Loucy (cell line): ENCODE measurements at regions not wholly inside any gene's neighbourhood (a gene's known extent, or its start where the extent isn't known, plus 50 kb on each side); places are given as distances from the start of the nearest gene placed in this dataset.

Experiments used
- H2AFZ ChIP-seq: fragments of 200-600 bp; sonication (generic); 2 replicates; pipeline ENCODE4 v1.6.0; 2016; ENCODE audit warnings: antibody characterized with exemption, mild to moderate bottlenecking, low read length, moderate library complexity
- H3F3A ChIP-seq: fragments of 200-600 bp; 2 replicates; pipeline ENCODE4 v1.6.0; 2016; ENCODE audit warnings: antibody characterized with exemption, low read depth, mild to moderate bottlenecking
- H3K27me3 ChIP-seq: fragments of 200-600 bp; sonication (generic); 2 replicates; pipeline ENCODE4 v1.6.1; 2014; ENCODE audit warnings: low read length, mild to moderate bottlenecking; ENCODE audit not compliant: insufficient read depth, poor library complexity, severe bottlenecking
- H3K36me3 ChIP-seq: fragments of 200-600 bp; sonication (generic); 2 replicates; pipeline ENCODE4 v1.6.1; 2016; ENCODE audit warnings: low read length; ENCODE audit not compliant: insufficient read depth
- H3K4me1 ChIP-seq: fragments of 200-600 bp; sonication (generic); 2 replicates; pipeline ENCODE4 v1.5.1; 2014; ENCODE audit warnings: low read length, mild to moderate bottlenecking; ENCODE audit not compliant: insufficient read depth, poor library complexity, severe bottlenecking
- H3K4me2 ChIP-seq: fragments of 200-600 bp; sonication (generic); 2 replicates; pipeline ENCODE4 v1.6.0; 2014; ENCODE audit warnings: antibody characterized with exemption, low read length, low read depth, mild to moderate bottlenecking; ENCODE audit not compliant: poor library complexity, severe bottlenecking
- H3K4me3 ChIP-seq: fragments of 200-600 bp; sonication (generic); 2 replicates; pipeline ENCODE4 v1.5.1; 2014; ENCODE audit warnings: low read length, mild to moderate bottlenecking, mixed read lengths; ENCODE audit not compliant: poor library complexity, severe bottlenecking
- H3K79me2 ChIP-seq: fragments of 200-600 bp; sonication (generic); 2 replicates; pipeline ENCODE4 v1.6.1; 2014; ENCODE audit warnings: low read length; ENCODE audit not compliant: insufficient read depth
- H3K9ac ChIP-seq: fragments of 200-600 bp; sonication (generic); 2 replicates; pipeline ENCODE4 v1.6.0; 2014; ENCODE audit warnings: mild to moderate bottlenecking, low read depth, low read length, moderate library complexity; ENCODE audit not compliant: poor library complexity, severe bottlenecking
- H3K9me2 ChIP-seq: fragments of 200-600 bp; sonication (generic); replicated peaks from 2 replicates; pipeline ENCODE4 v1.6.1; 2016; ENCODE audit warnings: low read depth, low read length, mixed read lengths
- H3K9me3 ChIP-seq: fragments of 200-600 bp; sonication (generic); 2 replicates; pipeline ENCODE4 v1.6.1; 2014; ENCODE audit warnings: mild to moderate bottlenecking, antibody characterized with exemption, low read length, low read depth; ENCODE audit not compliant: insufficient read depth
- H4K20me1 ChIP-seq: fragments of 200-600 bp; sonication (generic); 2 replicates; pipeline ENCODE4 v1.6.0; 2014; ENCODE audit warnings: antibody characterized with exemption, low read length, mild to moderate bottlenecking; ENCODE audit not compliant: insufficient read depth, poor library complexity, severe bottlenecking
- EZH2phosphoT487 ChIP-seq: fragments of 200-600 bp; IDR thresholded peaks from 2 replicates; pipeline ENCODE4 v1.6.1; 2018; ENCODE audit warnings: antibody characterized with exemption, mild to moderate bottlenecking, moderate library complexity, borderline replicate concordance
- TF ChIP-seq, protein P1 (sequence below): fragments of 200-600 bp; sonication (generic); conservative IDR thresholded peaks from 2 replicates; pipeline ENCODE4 v1.5.1; 2014; ENCODE audit warnings: mild to moderate bottlenecking, antibody characterized with exemption, low read length

DNA sequence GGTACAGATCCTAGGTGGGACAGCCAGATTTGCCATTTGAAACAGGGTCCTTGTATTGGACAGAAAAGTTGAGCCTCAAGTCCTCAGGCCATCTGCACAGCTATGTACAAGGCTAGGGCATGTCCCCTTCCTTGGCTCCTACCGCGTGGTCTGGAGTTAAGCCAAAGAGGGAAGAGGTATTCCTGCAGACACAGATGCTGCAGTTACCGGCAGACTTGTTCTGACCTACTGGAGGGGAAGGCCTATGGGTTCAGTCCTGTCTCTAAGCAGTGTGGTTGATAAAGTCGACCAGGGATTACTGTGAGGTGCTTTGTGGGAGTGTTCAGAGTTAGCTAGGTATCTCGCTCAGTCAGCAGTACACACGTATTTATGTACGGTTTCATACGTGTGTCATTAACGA is 180.6 kb downstream of the ADAMTS15 start:
- Histone ChIP-seq H3K79me2 (no peaks in the 10 kb centered on the region), H3K4me2 (no peak overlapping the region), H3K36me3 (no peaks in the 10 kb centered on the region), H3K9ac (no peak overlapping the region), H3K9me2 (no peaks in the 10 kb centered on the region), H4K20me1 (no peaks in the 10 kb centered on the region), H2AFZ (no peak overlapping the region), H3K4me3 (no peak overlapping the region), H3K27me3 (no peaks in the 10 kb centered on the region), H3F3A (no peaks in the 10 kb centered on the region), H3K9me3 (no peaks in the 10 kb centered on the region), H3K4me1 (no peaks in the 10 kb centered on the region)
- TF ChIP-seq, protein P1, sequence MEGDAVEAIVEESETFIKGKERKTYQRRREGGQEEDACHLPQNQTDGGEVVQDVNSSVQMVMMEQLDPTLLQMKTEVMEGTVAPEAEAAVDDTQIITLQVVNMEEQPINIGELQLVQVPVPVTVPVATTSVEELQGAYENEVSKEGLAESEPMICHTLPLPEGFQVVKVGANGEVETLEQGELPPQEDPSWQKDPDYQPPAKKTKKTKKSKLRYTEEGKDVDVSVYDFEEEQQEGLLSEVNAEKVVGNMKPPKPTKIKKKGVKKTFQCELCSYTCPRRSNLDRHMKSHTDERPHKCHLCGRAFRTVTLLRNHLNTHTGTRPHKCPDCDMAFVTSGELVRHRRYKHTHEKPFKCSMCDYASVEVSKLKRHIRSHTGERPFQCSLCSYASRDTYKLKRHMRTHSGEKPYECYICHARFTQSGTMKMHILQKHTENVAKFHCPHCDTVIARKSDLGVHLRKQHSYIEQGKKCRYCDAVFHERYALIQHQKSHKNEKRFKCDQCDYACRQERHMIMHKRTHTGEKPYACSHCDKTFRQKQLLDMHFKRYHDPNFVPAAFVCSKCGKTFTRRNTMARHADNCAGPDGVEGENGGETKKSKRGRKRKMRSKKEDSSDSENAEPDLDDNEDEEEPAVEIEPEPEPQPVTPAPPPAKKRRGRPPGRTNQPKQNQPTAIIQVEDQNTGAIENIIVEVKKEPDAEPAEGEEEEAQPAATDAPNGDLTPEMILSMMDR = no peak
- no peak for TF ChIP-seq EZH2phosphoT487

GRCh38 chr11:130631119-130631518 is 182.7 kb downstream of the ADAMTS15 start:
- H3K4me3 ChIP-seq = no peak overlapping the region
- H3K9ac ChIP-seq = no peak overlapping the region
- H3F3A ChIP-seq = no peaks in the 10 kb centered on the region
- no peaks in the 10 kb centered on the region for H3K9me3 ChIP-seq
- no peaks in the 10 kb centered on the region for H3K9me2 ChIP-seq
- H4K20me1 ChIP-seq = no peaks in the 10 kb centered on the region
- no peaks in the 10 kb centered on the region for H3K36me3 ChIP-seq
- H3K4me2 ChIP-seq = no peak overlapping the region
- H3K79me2 ChIP-seq = no peaks in the 10 kb centered on the region
- H3K4me1 ChIP-seq = no peaks in the 10 kb centered on the region
- no peak overlapping the region for H2AFZ ChIP-seq
- H3K27me3 ChIP-seq = no peaks in the 10 kb centered on the region
- TF ChIP-seq, protein P1 = no peak
- TF ChIP-seq EZH2phosphoT487 = no peak

DNA sequence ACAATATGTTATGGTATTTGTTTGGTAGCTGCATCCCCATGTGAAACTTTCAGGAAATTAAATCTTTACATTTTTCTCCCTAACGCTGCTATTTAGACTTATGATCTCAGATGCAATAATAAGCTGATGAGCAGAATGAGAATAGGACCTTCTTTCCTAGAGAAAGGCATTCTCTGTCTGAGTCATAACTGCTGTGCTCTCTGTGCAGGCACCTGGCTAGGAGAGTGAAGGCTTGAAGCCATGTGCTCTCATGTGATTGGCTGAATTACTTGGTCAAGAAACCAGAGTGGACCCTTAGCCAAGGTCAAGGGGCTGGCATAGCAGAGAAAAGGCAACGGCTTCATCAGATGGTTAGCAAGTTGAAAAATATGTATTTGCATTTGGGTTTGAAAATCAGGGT is 185.0 kb downstream of the ADAMTS15 start:
- Histone ChIP-seq H3K9me3 (no peaks in the 10 kb centered on the region), H4K20me1 (no peaks in the 10 kb centered on the region), H3F3A (no peaks in the 10 kb centered on the region), H3K79me2 (no peaks in the 10 kb centered on the region), H2AFZ (no peak overlapping the region), H3K36me3 (no peaks in the 10 kb centered on the region), H3K9me2 (no peaks in the 10 kb centered on the region), H3K4me2 (no peak overlapping the region), H3K27me3 (no peaks in the 10 kb centered on the region), H3K4me1 (no peaks in the 10 kb centered on the region), H3K4me3 (no peak overlapping the region), H3K9ac (no peak overlapping the region)
- TF ChIP-seq, protein P1 = no peak
- TF ChIP-seq EZH2phosphoT487 = no peak
